Ovary (tissue), 3 donors: ENCODE measurements at regions not wholly inside any gene's neighbourhood (a gene's known extent, or its start where the extent isn't known, plus 50 kb on each side); places are given as distances from the start of the nearest gene placed in this dataset.

Source experiments
- POLR2A ChIP-seq: fragments of 450-650 bp; IDR thresholded peaks from one replicate; pipeline ENCODE4 v1.6.1; 2017; ENCODE audit warnings: antibody characterized with exemption, mild to moderate bottlenecking, moderate library complexity
- TF ChIP-seq, protein P1 (sequence below), 3 donors: fragments of 450-650 bp in 2 of 3; fragments of 200-600 bp in 1 of 3; IDR thresholded peaks; one replicate each; pipeline versions ENCODE4 v1.5.1 to v1.8.0; 2016 to 2022; ENCODE audit warnings: antibody characterized with exemption in 3 of 3, mild to moderate bottlenecking in 1 of 3
- donor health status: DM: no; HTN: no; CAD: no.

DNA sequence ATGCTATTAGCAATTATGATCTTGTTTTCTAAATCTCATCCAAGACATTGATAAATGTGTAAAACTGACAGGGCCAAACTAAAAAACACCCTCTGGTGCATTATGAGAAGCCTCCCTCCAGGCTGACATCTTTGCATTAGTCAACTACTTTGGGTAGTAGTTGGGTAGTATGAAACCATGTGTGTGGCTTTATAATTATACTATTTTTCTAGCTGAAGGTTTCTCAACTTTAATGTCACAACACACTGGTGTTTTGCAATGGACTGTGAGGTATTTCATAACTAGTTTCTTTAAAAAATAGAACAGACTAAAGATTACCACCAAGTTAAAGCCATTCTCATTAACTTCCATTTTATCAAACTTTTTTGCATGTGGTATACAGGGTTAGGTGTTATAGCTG, 73.1 kb upstream of the RBMS1 start:
- TF ChIP-seq, protein P1, sequence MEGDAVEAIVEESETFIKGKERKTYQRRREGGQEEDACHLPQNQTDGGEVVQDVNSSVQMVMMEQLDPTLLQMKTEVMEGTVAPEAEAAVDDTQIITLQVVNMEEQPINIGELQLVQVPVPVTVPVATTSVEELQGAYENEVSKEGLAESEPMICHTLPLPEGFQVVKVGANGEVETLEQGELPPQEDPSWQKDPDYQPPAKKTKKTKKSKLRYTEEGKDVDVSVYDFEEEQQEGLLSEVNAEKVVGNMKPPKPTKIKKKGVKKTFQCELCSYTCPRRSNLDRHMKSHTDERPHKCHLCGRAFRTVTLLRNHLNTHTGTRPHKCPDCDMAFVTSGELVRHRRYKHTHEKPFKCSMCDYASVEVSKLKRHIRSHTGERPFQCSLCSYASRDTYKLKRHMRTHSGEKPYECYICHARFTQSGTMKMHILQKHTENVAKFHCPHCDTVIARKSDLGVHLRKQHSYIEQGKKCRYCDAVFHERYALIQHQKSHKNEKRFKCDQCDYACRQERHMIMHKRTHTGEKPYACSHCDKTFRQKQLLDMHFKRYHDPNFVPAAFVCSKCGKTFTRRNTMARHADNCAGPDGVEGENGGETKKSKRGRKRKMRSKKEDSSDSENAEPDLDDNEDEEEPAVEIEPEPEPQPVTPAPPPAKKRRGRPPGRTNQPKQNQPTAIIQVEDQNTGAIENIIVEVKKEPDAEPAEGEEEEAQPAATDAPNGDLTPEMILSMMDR (IDR thresholded peaks at IDR 0.05): no peak
- no peak for TF ChIP-seq POLR2A
